NCI-H146 treated with DMSO at 0.1 percent for 48 hours (cell line): ENCODE measurements at regions not wholly inside any gene's neighbourhood (a gene's known extent, or its start where the extent isn't known, plus 50 kb on each side); places are given as distances from the start of the nearest gene placed in this dataset.
"Not testable (repeated sequence)": the region's sequence is repeated elsewhere in the genome, so short reads cannot be mapped to it uniquely, and the experiment has no call there.

Experiments
- DNase-seq: peaks from one replicate; lab custom pipeline; 2025; ENCODE audit not compliant: unreplicated experiment; lab: John Stamatoyannopoulos, UW

GRCh38 chr3:177652556-177653291 lies 455.4 kb upstream of the TBL1XR1 start:
- DNase-seq, result no peak

GRCh38 chr3:177657243-177657642 lies 460.0 kb upstream of the TBL1XR1 start:
- no peak for DNase-seq

- no peak for DNase-seq
Observed at GRCh38 chr3:177658354-177658753, 461.1 kb upstream of the TBL1XR1 start.

- DNase-seq, result not testable (repeated sequence)
Observed at GRCh38 chr3:177664380-177665103, 467.3 kb upstream of the TBL1XR1 start.

GRCh38 chr3:177665122-177665808 lies 468.0 kb upstream of the TBL1XR1 start:
- DNase-seq, result no peak

- no peak for DNase-seq
Observed at GRCh38 chr3:177672252-177672911, 475.1 kb upstream of the TBL1XR1 start.

- no peak for DNase-seq
Observed at GRCh38 chr3:177673112-177673914, 476.0 kb upstream of the TBL1XR1 start.

GRCh38 chr3:177674186-177674585 lies 476.9 kb upstream of the TBL1XR1 start:
- DNase-seq, result no peak

DNA sequence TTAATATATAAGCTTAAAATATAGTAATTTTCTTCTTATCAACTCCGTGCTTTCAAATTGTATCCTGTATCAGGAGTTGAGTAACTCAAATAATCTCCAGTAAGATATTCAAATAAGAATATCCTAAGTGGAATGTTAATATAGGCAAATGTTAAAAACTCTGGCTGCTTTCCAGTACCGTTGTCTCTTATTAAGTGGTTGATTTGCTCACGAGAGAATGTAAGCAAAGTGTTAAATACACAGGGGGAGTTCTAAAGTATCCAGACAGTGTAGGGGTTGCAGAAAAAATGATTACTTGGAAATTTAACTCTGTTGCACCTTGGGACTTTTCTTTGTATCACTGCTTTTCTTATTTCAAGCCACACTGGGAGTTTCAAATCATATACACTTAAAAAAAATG lies 478.9 kb upstream of the TBL1XR1 start:
- DNase-seq, result peak; percentile 29

GRCh38 chr3:177676947-177677587 lies 479.8 kb upstream of the TBL1XR1 start:
- peak; percentile 82 for DNase-seq

- no peak for DNase-seq
Observed at GRCh38 chr3:177679568-177680471, 482.5 kb upstream of the TBL1XR1 start.

- no peak for DNase-seq
Observed at GRCh38 chr3:177680472-177680821, 483.2 kb upstream of the TBL1XR1 start.

DNA sequence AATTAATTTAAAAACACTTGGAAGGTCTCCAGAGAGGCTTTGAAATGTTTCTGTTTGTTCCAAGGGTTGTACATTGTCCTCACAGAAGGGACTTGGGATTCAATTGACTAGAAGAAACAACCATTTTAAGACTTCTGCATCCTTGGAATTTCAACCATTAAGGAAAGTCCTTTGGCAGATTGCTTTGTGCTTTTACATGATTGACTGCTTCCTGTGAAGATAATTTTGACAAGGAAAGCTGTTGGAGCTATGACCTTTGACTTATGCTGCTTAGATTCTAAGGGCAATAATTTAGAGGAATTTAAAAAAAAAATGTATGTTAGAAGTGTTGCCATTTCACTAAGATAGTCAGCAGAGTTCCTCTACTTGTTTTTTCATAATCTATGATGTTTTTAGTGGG lies 483.9 kb upstream of the TBL1XR1 start:
- no peak for DNase-seq

DNA sequence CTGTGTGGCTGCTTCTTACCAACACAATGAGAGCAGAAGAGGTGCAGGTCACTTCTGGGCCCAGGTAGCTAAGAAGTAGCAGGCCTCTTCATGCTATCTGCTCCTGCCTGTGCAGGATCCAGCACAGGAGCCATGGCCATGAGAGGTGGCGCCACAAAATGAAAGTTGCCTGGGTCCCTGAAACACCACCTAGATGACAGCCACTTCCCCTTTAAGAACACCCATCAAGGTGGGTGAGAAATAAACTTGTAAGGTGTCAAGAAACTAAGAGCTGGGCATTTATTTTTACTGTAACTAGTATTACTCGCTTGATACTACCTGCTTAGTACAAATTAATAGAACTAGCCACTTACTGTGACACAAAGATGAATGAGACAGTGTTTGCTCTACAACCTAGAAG lies 484.6 kb upstream of the TBL1XR1 start:
- no peak for DNase-seq

GRCh38 chr3:177683586-177683985 lies 486.3 kb upstream of the TBL1XR1 start:
- DNase-seq, result no peak

GRCh38 chr3:177686671-177687070 lies 489.4 kb upstream of the TBL1XR1 start:
- no peak for DNase-seq

DNA sequence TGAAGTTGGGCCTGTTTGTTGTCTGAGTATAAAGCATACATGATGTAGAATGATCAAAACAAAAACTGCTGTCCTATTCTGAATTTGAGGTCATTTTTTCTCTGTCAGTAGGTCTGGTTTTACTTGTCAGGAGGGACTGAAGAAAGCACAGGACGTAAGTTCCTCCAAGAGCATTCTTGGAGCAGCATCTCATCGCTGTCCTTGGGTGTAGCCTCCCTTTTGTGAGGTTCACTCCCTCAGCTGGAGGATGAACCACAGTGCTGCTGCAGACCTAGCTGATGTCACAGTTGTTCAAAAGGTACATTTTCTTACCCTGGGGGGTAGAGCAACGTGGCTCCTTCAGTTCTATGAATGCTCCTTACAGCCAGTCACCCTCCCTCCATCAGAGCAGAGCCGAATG lies 490.0 kb upstream of the TBL1XR1 start:
- no peak for DNase-seq

DNA sequence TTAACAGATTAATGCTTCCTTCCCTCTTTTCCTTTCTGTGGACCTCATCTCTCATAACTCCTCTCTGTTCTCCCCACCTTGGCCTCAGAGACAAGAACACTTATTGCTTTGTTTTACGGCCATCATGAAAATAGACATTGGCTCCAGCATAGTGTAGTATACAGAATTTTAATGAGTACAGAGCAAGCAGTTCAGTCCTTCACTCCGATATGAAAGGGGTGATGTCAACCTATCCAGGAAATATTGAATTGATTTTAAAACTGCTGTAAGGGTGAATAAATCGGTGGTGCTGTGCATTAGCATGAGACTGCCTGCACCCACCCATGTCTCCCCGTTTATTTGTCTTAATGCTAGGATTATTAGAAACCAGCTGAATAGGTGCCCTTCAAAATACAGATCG lies 490.9 kb upstream of the TBL1XR1 start:
- DNase-seq, result no peak

DNA sequence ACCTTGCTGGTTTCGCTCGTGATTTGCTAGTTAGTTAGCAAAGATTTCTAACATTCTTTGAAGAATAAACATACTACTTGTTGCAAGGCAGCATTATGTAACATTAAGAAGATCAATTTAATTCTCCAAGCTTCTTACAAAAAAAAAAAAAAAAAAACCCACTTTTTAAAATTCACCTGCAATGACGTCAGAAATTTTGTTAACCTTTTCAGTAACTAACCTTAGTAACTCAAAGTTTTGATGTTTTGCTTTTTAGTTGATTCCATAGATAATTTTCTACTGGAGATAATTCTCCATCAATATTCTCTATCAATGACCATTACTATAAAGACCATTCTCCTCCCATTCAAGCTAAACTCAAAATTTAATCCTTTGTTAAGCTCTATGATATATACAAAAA lies 491.8 kb upstream of the TBL1XR1 start:
- DNase-seq, result no peak
